ENCODE measurements at regions not wholly inside any gene's neighbourhood (a gene's known extent, or its start where the extent isn't known, plus 50 kb on each side); places are given as distances from the start of the nearest gene placed in this dataset.

GRCh38 chr3:42037318-42037945, 53.7 kb upstream of the TRAK1 start:
- DNase-seq (ENCODE audit: low read depth), result no peak

DNA sequence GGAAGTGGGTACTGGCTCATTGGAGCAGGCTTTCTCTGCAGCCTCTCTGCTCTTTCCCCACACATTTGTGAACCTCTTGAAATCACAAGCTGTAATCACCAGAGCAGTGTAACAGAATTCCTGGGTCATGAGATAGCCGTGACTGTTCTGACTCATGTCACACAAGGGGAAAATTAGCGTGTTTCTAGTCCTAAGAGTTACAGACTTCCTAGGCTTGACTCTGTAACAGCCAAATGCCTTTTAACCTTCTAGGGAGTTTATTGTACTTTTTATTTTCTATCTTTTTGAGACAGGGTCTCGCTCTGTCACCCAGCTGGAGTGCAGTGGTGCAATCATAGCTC, 54.7 kb upstream of the TRAK1 start:
- DNase-seq (ENCODE audit: low read depth), result no peak

DNA sequence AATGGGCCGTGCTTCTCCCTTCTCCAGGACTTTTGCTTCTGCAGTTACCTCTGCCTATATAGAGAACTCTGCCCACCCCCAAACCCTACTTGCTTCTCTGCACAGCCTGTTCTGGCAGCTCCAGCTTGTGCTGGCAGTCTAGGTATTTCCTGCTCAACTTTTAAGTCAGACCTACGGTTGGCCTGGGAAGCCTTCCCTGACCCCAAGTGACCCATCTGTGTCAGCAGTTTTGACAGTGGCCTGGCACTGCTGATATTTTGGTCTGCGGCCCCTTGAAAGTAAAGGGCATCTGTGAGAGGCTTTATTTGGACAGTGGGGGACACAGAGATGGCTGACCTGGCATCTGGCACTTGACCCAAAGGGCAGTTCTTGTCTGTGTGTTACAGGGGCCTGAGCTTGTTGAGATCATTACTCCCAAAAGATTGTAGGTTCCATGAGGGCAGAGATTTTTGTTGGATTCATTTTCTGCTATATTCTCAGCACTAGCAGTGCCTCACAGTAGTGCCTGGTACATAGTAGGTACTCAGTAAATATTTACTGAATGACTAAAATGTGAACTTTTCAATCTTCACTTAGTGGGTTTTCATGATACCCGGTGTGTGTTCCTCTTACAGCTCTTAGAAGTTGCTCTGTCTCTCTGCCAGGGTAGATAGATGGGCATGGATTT, 55.2 kb upstream of the TRAK1 start:
- no peak for DNase-seq (ENCODE audit: low read depth)

DNA sequence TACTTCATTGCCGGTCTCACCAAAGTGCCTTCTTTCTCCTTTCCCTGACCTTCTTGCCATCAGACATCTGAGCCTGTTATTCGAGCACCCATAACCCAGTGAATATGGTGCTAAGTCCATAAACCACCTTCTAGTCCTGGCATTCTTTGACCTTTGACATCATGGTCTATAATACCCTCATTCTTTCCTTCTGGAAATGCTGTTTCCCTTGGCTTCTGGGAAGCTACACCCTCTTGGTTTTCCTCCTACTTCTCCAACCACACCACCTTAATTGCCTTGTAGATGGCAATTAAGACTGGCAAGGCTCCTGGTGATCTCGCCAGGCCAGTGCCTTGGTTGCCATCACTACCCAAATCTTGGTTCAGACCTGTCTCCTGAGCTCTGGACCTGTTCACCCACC, 56.1 kb upstream of the TRAK1 start:
- no peak for DNase-seq (ENCODE audit: low read depth)

GRCh38 chr3:42033741-42034140, 57.4 kb upstream of the TRAK1 start:
- no peak for DNase-seq (ENCODE audit: low read depth)

DNA sequence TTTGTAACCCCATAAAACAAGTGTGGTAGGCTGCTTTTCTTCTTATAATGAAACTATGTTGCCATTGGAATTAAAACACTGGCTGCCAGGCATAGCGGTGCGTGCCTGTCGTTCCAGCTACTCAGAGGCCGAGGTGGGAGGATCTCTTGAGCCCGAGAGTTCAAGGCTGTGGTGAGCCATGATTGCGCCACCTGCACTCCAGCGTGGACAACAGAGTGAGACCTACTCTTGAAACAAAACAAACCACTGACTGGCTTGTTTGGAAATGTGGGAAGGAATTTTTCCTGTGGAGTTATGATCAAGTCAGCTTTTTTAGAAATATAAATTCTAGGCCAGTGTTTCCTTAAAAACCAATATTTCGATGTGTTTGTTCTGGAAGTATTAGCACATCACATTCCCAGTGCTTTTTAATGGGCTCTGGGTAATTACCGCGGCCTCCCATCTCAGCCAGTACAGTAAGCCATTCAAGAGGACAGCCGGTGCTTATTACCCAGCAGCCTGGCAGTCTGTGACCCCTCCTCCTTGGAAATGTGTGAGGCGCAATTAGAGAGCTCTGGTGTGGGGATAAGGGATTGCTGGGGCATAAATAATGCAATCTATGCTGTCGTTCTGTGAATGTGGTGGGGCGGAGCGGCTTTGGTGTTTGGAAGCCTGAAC, 58.3 kb upstream of the TRAK1 start:
- no peak for DNase-seq (ENCODE audit: low read depth)

DNA sequence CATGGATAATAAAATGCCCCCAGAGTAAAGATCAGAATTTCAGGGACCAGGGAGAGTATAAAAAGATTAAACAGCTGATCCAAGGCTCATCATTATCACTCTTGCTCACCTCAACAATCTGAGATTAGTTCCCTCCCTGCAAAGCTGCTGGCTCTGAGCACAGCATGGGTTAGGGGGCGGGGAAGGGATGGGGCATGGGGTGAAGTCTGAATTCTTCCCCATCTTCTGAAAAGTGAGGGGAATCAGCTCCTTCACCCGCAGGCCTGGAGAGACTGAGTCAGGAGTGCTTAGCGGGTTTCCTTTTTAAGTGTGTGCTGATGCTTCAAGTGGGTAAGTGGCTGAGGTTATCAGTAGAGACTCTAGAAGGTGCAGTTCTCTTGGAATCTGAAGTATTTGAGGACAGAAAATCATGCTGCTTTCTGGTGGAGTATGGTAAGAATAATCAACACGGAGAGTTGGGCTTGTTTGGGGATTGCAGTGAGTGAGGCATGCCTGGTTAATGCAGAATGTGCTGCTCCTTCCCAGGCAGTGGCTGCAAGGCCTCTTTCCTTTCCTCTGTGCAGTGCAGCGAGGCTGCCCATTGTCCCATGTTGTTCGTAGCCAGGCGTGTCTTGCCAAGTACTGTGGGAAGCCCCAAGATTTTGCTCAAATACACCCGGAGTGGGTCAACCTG, 59.2 kb upstream of the TRAK1 start:
- no peak for DNase-seq (ENCODE audit: low read depth)

GRCh38 chr3:42028474-42028873, 62.7 kb upstream of the TRAK1 start:
- no peak for DNase-seq (ENCODE audit: low read depth)

- DNase-seq (ENCODE audit: low read depth), result no peak
These were observed 63.6 kb upstream of the TRAK1 start for GRCh38 chr3:42027571-42027970.

GRCh38 chr3:42025370-42026138, 63.7 kb upstream of the ULK4 start:
- no peak for DNase-seq (ENCODE audit: low read depth)

GRCh38 chr3:42024591-42025351, 62.9 kb upstream of the ULK4 start:
- DNase-seq (ENCODE audit: low read depth), result no peak

- DNase-seq (ENCODE audit: low read depth), result no peak
These were observed 61.5 kb upstream of the ULK4 start for GRCh38 chr3:42023380-42023779.

- no peak for DNase-seq (ENCODE audit: low read depth)
These were observed 60.5 kb upstream of the ULK4 start for GRCh38 chr3:42022355-42022754.

DNA sequence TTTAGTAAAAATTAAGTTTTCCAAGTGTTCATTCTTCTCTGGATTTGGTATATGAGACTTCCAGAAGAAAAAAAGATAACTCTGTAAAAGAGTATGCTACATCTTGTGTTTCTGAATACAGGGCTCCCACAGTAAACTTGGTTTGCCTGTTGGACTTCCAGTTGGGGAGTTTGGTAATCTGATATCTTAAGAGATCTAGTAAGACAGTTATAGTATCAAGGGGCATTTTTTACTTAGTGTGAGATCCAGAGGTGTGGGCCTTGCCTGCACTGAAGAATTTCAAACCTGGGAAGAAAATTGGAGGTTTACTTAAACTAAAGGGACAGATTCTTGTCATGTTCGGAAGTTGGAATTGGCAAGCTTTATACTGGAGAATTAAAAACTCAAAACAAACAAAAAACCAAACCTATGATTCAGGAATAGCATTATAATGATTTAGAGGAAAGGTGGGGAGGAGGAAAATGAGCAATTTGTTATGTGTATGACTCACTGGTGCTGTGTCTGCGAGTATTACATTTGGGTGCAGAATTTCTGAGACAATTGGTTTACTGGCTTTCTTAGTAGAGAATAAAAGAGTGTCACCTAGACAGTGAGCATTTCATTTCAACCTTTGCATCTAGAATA, 58.9 kb upstream of the ULK4 start:
- DNase-seq (ENCODE audit: low read depth), result no peak

DNA sequence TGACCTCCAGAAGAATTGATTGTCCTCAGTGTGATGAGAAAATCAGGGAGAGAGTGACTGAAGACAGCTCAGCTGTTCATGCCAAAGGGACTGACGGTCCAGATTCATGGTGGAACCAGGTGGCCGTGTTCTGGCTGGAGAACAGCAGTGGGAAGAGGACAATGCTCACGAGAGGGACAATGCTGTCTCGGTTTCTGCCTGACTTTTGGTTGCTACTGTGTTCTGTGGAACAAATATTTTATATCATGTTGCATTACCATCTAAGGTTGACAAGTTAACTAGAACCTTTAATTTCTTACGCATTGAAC, 58.0 kb upstream of the ULK4 start:
- DNase-seq (ENCODE audit: low read depth), result no peak

GRCh38 chr3:42019144-42019952, 57.4 kb upstream of the ULK4 start:
- no peak for DNase-seq (ENCODE audit: low read depth)

DNA sequence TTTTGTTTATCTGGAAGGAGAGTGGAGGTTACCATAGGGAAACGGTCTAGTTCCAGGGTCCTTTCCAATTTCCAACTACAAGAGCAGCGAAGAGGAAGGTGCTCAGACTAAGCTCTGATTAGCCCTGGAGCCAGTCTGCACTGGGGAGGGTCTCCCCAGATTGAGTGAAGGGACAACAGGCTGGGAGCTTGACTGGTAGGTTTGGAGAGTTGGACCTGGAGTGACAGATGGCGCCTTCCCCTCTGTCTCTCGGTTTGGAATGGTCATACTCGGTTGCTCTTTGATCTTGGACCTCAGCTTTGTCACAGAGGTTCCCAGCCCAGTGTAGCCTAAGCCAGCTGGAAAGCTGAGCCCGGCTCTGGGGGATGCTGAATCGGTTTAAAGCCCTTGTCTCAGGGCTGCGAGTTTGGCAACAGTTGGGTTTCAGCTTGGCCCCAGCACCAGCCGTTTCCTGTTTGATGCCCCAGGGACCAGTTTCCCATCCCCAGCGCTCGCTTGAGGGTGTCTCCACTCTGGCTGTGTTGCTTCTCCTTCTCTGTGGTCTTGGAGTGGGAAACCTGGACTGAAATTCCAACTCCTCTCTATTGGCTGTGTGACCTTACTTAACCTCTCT, 53.1 kb upstream of the ULK4 start:
- no peak for DNase-seq (ENCODE audit: low read depth)

GRCh38 chr3:42014458-42014920, 52.6 kb upstream of the ULK4 start:
- DNase-seq (ENCODE audit: low read depth), result no peak

DNA sequence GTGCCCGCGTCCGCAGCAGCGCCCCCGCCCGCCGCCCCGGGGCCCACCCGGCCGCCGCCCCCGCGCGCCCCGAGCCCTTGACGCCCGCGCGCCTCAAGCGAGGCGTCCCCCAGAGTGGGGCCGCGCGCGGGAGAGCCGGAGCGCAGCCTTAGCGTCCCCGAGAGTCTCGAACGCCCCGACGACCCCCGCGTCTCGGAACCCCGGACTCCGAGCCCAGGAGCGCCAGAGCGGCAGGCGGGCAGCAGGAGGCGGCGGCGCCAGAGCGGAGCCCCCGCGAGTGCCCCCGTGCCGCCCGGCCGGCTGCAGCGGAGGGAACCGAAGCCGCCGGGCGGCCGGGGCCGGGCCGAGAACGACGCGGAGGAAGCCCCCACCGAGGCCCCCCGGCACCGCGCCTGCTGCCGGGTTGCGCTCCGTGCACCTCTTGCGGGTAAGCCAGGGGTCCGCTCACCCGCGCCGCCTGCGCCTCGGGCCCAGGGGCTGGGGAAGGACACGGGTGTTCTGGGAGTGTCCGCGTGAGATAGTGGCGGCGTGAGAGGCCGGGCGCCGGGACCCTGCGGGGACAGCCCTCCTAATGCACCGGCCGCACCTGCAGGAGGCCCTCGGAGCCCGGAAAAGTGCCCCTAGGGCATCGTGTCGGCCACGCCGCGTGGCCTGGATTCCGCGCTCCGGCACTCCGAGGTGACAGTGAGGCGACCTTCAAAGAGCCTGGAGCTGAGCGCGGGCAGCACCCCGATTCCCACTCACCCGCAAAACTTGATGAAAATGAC, 52.0 kb upstream of the ULK4 start:
- peak; percentile 19 for DNase-seq (ENCODE audit: low read depth)
